ENCODE measurements at regions not wholly inside any gene's neighbourhood (a gene's known extent, or its start where the extent isn't known, plus 50 kb on each side); places are given as distances from the start of the nearest gene placed in this dataset.

DNA sequence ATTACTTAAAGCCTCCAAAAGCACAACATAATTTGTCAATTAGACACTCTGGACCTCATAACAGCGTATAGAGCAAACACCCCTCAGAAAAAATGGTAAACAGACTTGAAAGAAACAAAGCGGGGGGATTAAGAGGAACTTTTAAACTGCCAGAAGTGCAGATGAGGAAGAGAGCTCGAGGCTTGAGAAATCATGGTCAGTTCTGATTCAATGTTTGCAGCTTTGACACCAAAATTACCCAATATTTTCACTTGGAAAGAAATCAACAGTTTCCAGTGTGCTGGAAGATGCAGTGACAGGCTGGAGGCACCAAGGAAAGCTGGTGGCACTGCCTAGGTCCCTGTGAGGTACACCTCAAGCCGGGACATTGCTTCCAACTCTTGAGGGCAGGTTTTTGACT lies 180.9 kb upstream of the TOX3 start:
- H3K79me2 ChIP-seq (ENCODE audit: insufficient read depth, low read length) = no peaks in the 10 kb centered on the region
- H3K27me3 ChIP-seq (ENCODE audit: insufficient read depth, low read length) = 0 out of 2 replicates have a peak, but pooled peaks cover 9% of the 10 kb centered on the region
- intact Hi-C loops (cut with micrococcal nuclease) = no loop called here
- RAD21 ChIA-PET (ENCODE audit: low non-redundant PET in 1 of 2, low total read pairs in 2 of 2, uncharacterized antibody in 2 of 2, unreplicated experiment in 2 of 2) = no interaction called here
- BruUV-seq (replicated peaks) = no TSS peak
- CTCF ChIA-PET = no interaction called here
- H3K36me3 ChIP-seq (ENCODE audit: control insufficient read depth in 1 of 2, insufficient read depth in 2 of 2, low read length in 2 of 2) = no peaks in the 10 kb centered on the region
- no peak overlapping the region for H2AFZ ChIP-seq (ENCODE audit: low read depth, low read length, poor library complexity, severe bottlenecking)
- no peaks in the 10 kb centered on the region for H3K9me2 ChIP-seq (ENCODE audit: insufficient read depth)
- no peak for ATAC-seq
- H3K9me3 ChIP-seq (ENCODE audit: control insufficient read depth in 1 of 2, insufficient read depth in 1 of 2, low read depth in 1 of 2, low read length in 2 of 2) = no peaks in the 10 kb centered on the region
- H3K9ac ChIP-seq (ENCODE audit: low read length) = no peak overlapping the region
- H3K4me1 ChIP-seq (ENCODE audit: control insufficient read depth in 1 of 2, insufficient read depth in 2 of 2, low read length in 2 of 2) = no peaks in the 10 kb centered on the region
- no peaks in the 10 kb centered on the region for H4K20me1 ChIP-seq (ENCODE audit: insufficient read depth)
- TF ChIP-seq, protein P1, sequence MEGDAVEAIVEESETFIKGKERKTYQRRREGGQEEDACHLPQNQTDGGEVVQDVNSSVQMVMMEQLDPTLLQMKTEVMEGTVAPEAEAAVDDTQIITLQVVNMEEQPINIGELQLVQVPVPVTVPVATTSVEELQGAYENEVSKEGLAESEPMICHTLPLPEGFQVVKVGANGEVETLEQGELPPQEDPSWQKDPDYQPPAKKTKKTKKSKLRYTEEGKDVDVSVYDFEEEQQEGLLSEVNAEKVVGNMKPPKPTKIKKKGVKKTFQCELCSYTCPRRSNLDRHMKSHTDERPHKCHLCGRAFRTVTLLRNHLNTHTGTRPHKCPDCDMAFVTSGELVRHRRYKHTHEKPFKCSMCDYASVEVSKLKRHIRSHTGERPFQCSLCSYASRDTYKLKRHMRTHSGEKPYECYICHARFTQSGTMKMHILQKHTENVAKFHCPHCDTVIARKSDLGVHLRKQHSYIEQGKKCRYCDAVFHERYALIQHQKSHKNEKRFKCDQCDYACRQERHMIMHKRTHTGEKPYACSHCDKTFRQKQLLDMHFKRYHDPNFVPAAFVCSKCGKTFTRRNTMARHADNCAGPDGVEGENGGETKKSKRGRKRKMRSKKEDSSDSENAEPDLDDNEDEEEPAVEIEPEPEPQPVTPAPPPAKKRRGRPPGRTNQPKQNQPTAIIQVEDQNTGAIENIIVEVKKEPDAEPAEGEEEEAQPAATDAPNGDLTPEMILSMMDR (IDR thresholded peaks at IDR 0.05 in 2 of 3, conservative IDR thresholded peaks at IDR 0.05 in 1 of 3; ENCODE audit: borderline replicate concordance in 1 of 3, insufficient read depth in 1 of 3, low read depth in 2 of 3, low read length in 2 of 3) = no peak
- POLR2A ChIA-PET = no interaction called here
- DNase-seq (ENCODE audit: low read depth, low spot score) = no peak
- no peak overlapping the region for H3K4me2 ChIP-seq (ENCODE audit: low read length)
- no peak overlapping the region for H3K4me3 ChIP-seq (replicated peaks in 1 of 2; ENCODE audit: low read depth in 1 of 2, low read length in 2 of 2)
- H3K27ac ChIP-seq (ENCODE audit: low read depth, low read length) = no peak overlapping the region

DNA sequence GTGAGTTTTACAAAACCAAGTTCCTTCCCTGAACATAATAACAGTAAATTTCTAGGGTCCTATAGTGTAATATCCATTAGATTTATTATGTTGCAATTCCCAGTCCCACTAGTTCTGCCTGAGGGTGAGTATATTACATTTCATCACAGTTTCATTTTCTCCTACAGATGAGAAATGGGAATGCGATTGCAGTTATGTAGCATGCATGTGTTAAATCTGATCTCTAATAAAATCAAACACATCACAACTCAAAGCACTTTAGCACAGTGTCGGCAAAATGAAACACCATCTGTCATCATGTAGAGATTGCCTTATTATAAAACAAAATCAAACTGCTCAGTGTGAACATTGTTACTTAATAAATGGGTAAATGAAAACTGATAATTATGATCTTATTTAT lies 180.5 kb upstream of the TOX3 start:
- Histone ChIP-seq H3K9me2 (ENCODE audit: insufficient read depth) (no peaks in the 10 kb centered on the region), H4K20me1 (ENCODE audit: insufficient read depth) (no peaks in the 10 kb centered on the region), H3K4me1 (ENCODE audit: control insufficient read depth in 1 of 2, insufficient read depth in 2 of 2, low read length in 2 of 2) (no peaks in the 10 kb centered on the region), H3K27me3 (ENCODE audit: insufficient read depth, low read length) (0 out of 2 replicates have a peak, but pooled peaks cover 9% of the 10 kb centered on the region), H3K27ac (ENCODE audit: low read depth, low read length) (no peak overlapping the region), H3K79me2 (ENCODE audit: insufficient read depth, low read length) (no peaks in the 10 kb centered on the region), H3K4me3 (replicated peaks in 1 of 2; ENCODE audit: low read depth in 1 of 2, low read length in 2 of 2) (no peak overlapping the region), H3K9ac (ENCODE audit: low read length) (no peak overlapping the region), H3K4me2 (ENCODE audit: low read length) (no peak overlapping the region), H2AFZ (ENCODE audit: low read depth, low read length, poor library complexity, severe bottlenecking) (no peak overlapping the region), H3K36me3 (ENCODE audit: control insufficient read depth in 1 of 2, insufficient read depth in 2 of 2, low read length in 2 of 2) (no peaks in the 10 kb centered on the region), H3K9me3 (ENCODE audit: control insufficient read depth in 1 of 2, insufficient read depth in 1 of 2, low read depth in 1 of 2, low read length in 2 of 2) (no peaks in the 10 kb centered on the region)
- ChIA-PET RAD21 (ENCODE audit: low non-redundant PET in 1 of 2, low total read pairs in 2 of 2, uncharacterized antibody in 2 of 2, unreplicated experiment in 2 of 2) (no interaction called here), POLR2A (no interaction called here), CTCF (no interaction called here)
- DNase-seq (ENCODE audit: low read depth, low spot score) = no peak
- ATAC-seq = no peak
- TF ChIP-seq, protein P2, sequence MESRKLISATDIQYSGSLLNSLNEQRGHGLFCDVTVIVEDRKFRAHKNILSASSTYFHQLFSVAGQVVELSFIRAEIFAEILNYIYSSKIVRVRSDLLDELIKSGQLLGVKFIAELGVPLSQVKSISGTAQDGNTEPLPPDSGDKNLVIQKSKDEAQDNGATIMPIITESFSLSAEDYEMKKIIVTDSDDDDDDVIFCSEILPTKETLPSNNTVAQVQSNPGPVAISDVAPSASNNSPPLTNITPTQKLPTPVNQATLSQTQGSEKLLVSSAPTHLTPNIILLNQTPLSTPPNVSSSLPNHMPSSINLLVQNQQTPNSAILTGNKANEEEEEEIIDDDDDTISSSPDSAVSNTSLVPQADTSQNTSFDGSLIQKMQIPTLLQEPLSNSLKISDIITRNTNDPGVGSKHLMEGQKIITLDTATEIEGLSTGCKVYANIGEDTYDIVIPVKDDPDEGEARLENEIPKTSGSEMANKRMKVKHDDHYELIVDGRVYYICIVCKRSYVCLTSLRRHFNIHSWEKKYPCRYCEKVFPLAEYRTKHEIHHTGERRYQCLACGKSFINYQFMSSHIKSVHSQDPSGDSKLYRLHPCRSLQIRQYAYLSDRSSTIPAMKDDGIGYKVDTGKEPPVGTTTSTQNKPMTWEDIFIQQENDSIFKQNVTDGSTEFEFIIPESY (IDR thresholded peaks at IDR 0.05; ENCODE audit: extremely low read depth, insufficient replicate concordance, low read length) = no peak
- no peak for TF ChIP-seq RAD21 (IDR thresholded peaks at IDR 0.05; ENCODE audit: low read depth)
- TF ChIP-seq, protein P3, sequence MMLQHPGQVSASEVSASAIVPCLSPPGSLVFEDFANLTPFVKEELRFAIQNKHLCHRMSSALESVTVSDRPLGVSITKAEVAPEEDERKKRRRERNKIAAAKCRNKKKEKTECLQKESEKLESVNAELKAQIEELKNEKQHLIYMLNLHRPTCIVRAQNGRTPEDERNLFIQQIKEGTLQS (IDR thresholded peaks at IDR 0.05) = no peak
- no TSS peak for BruUV-seq (replicated peaks)
- intact Hi-C loops (cut with micrococcal nuclease) = no loop called here

Measured in HCT116 (cell line).